ENCODE measurements at regions not wholly inside any gene's neighbourhood (a gene's known extent, or its start where the extent isn't known, plus 50 kb on each side); places are given as distances from the start of the nearest gene placed in this dataset.

DNA sequence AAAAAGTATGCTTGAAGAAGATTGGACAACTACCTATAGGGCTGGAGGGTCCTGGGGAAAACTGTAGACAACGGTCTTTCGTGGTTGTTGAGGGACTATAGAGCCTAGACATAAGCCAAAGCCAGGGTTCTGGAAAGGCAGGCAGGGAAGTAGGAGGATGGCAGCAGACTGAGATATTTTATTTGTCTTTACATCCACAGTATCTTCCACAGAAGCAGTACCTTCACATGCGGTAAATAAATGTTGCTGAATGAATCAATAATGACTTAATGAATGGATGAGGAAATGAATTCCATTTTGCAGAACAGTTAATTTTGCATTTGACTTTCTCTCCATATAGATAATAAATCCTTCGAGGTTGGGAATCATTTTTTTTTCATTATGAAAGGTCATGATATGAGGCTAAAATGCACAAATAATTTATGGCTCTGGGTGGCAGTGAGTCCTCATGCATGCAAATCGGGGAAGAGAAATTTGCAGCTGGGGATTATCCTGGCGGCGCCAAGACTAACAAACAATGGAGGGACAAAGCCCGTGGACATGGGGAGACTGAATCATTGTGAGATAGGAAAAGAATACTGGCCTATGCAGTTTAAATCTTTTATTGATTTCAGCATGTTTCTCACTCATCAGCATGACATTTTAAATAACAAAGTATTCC lies 102.0 kb downstream of the ERCC5 start:
- H3K27ac ChIP-seq (replicated peaks), result no peak overlapping the region
- H3K27me3 ChIP-seq (ENCODE audit: low read depth), result no peaks in the 10 kb centered on the region
- peaks cover 2% of the 10 kb centered on the region for H3K9me3 ChIP-seq (replicated peaks)
- DNase-seq, result no peak
- no peaks in the 10 kb centered on the region for H3K4me1 ChIP-seq
- H3K4me3 ChIP-seq, result no peak overlapping the region
- intact Hi-C loops (cut with micrococcal nuclease), result no loop called here
- TF ChIP-seq, protein P1, sequence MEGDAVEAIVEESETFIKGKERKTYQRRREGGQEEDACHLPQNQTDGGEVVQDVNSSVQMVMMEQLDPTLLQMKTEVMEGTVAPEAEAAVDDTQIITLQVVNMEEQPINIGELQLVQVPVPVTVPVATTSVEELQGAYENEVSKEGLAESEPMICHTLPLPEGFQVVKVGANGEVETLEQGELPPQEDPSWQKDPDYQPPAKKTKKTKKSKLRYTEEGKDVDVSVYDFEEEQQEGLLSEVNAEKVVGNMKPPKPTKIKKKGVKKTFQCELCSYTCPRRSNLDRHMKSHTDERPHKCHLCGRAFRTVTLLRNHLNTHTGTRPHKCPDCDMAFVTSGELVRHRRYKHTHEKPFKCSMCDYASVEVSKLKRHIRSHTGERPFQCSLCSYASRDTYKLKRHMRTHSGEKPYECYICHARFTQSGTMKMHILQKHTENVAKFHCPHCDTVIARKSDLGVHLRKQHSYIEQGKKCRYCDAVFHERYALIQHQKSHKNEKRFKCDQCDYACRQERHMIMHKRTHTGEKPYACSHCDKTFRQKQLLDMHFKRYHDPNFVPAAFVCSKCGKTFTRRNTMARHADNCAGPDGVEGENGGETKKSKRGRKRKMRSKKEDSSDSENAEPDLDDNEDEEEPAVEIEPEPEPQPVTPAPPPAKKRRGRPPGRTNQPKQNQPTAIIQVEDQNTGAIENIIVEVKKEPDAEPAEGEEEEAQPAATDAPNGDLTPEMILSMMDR (IDR thresholded peaks at IDR 0.05; ENCODE audit: borderline replicate concordance), result peak; percentile 31
- H3K36me3 ChIP-seq, result no peaks in the 10 kb centered on the region

DNA sequence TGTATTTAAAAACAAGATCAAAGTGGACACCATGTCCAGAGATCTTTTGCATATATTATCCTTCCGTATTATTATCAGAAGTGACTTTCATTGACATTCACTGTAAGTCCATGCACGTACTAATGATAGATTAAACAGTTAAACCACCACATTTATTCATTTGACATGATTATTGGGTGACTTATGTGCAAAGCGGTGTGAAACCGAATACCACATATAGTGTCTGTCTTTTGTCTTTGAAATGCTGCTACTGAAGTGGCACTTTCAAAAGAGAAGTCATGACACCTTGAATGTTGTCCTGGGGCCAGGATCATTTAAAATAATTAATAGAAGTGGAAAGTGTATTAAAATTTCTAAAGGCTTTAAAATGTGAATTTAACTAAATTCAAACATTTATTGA lies 100.1 kb downstream of the ERCC5 start:
- DNase-seq, result no peak
- Histone ChIP-seq H3K27me3 (ENCODE audit: low read depth) (no peaks in the 10 kb centered on the region), H3K27ac (replicated peaks) (no peak overlapping the region), H3K9me3 (replicated peaks) (peaks cover 11% of the 10 kb centered on the region), H3K4me3 (no peak overlapping the region), H3K4me1 (no peaks in the 10 kb centered on the region), H3K36me3 (no peaks in the 10 kb centered on the region)
- intact Hi-C loops (cut with micrococcal nuclease), result no loop called here
- TF ChIP-seq, protein P1 (IDR thresholded peaks at IDR 0.05; ENCODE audit: borderline replicate concordance), result no peak

DNA sequence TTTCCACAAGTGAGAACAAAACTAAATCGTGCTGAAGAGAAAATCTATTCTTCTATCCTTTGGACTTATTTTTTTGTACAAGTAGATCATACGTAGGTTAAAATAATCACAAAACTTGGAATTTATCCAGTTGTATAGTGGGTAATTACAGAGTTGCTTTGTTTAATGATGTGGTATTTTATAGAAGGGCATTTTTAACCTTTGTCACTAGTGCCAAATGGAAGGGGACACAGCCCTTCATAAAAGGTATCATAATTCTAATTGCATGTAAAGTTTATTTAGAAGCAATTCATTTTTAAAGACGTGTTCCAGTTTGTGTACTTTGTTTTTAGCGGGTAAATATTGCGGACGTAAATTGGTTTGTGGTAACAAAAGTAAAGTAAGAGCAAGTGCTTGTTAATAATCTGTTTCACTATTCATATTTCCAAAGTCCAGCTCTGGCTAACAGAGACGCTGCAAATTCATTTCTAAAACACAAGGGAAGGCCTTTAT lies 99.5 kb downstream of the ERCC5 start:
- intact Hi-C loops (cut with micrococcal nuclease), result no loop called here
- Histone ChIP-seq H3K36me3 (no peaks in the 10 kb centered on the region), H3K27ac (replicated peaks) (no peak overlapping the region), H3K4me3 (no peak overlapping the region), H3K27me3 (ENCODE audit: low read depth) (no peaks in the 10 kb centered on the region), H3K9me3 (replicated peaks) (peaks cover 16% of the 10 kb centered on the region), H3K4me1 (no peaks in the 10 kb centered on the region)
- DNase-seq, result no peak
- TF ChIP-seq, protein P1 (IDR thresholded peaks at IDR 0.05; ENCODE audit: borderline replicate concordance), result no peak

DNA sequence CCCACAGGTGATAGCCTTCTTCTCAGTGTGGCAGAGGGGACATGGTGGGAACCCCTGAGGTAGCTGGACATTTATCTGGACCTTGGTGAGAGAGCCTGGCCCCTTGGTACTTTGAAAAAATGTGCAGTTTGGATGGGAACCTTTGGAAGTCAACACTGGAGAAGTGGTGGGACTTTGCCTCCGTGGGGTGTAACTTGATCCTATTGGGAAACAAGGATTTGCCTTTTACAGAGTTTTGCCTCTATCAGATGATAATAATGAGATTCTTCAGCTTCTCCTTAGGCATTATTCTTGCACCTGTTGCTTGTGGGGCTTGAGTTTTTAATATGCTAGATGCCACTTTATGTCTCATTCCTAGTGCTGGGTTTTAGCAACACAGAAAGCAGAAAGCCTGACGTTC lies 99.0 kb downstream of the ERCC5 start:
- DNase-seq, result no peak
- intact Hi-C loops (cut with micrococcal nuclease), result no loop called here
- Histone ChIP-seq H3K27me3 (ENCODE audit: low read depth) (no peaks in the 10 kb centered on the region), H3K36me3 (no peaks in the 10 kb centered on the region), H3K27ac (replicated peaks) (no peak overlapping the region), H3K4me1 (no peaks in the 10 kb centered on the region), H3K4me3 (no peak overlapping the region), H3K9me3 (replicated peaks) (peaks cover 17% of the 10 kb centered on the region)
- TF ChIP-seq, protein P1 (IDR thresholded peaks at IDR 0.05; ENCODE audit: borderline replicate concordance), result no peak

DNA sequence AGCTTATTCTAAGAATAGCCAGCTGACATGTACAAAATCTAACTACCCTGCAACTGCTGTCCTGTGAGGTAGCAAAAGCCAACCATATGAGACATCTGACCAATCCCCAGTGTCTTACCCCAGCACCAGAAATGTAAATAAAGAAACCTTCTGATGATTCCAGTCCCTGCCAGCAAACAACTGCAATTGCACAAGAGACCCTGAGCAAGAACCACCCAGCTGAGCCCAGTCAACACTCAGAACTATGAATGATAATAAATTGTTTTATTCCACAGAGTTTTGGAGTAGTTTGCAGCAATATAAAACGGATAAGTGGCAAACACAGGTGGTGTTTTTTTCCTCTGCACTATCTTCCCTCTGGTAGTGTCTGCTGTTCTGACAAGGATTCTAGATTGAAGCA lies 94.9 kb downstream of the ERCC5 start:
- intact Hi-C loops (cut with micrococcal nuclease), result no loop called here
- H3K4me3 ChIP-seq, result no peak overlapping the region

More for the DNA sequence above, 94.9 kb downstream of the ERCC5 start:
- DNase-seq, result no peak
- TF ChIP-seq, protein P1 (IDR thresholded peaks at IDR 0.05; ENCODE audit: borderline replicate concordance), result no peak
- Histone ChIP-seq H3K27ac (replicated peaks) (no peak overlapping the region), H3K9me3 (replicated peaks) (peaks cover 17% of the 10 kb centered on the region), H3K4me1 (no peaks in the 10 kb centered on the region), H3K36me3 (no peaks in the 10 kb centered on the region), H3K27me3 (ENCODE audit: low read depth) (peaks cover 4% of the 10 kb centered on the region)

All from left ventricle myocardium inferior (tissue), 1 donor.